ENCODE measurements at regions not wholly inside any gene's neighbourhood (a gene's known extent, or its start where the extent isn't known, plus 50 kb on each side); places are given as distances from the start of the nearest gene placed in this dataset.

GRCh38 chr4:18815081-18815778, 793.7 kb upstream of the LCORL start:
- no peak for DNase-seq

GRCh38 chr4:18813771-18814170, 792.2 kb upstream of the LCORL start:
- no peak for DNase-seq

GRCh38 chr4:18813055-18813454, 791.5 kb upstream of the LCORL start:
- no peak for DNase-seq

GRCh38 chr4:18803781-18804180, 782.2 kb upstream of the LCORL start:
- DNase-seq: no peak

- DNase-seq: no peak
Observed at GRCh38 chr4:18798123-18798522, 776.6 kb upstream of the LCORL start.

GRCh38 chr4:18795794-18796193, 774.2 kb upstream of the LCORL start:
- DNase-seq: no peak

- DNase-seq: no peak
Observed at GRCh38 chr4:18777190-18777930, 755.8 kb upstream of the LCORL start.

- no peak for DNase-seq
Observed at GRCh38 chr4:18767921-18768320, 746.4 kb upstream of the LCORL start.

GRCh38 chr4:18756671-18757070, 735.1 kb upstream of the LCORL start:
- DNase-seq: no peak

- no peak for DNase-seq
Observed at GRCh38 chr4:18754180-18754579, 732.6 kb upstream of the LCORL start.

- no peak for DNase-seq
Observed at GRCh38 chr4:18751083-18751482, 729.5 kb upstream of the LCORL start.

- DNase-seq: no peak
Observed at GRCh38 chr4:18749391-18749790, 727.8 kb upstream of the LCORL start.

- no peak for DNase-seq
Observed at GRCh38 chr4:18736551-18736950, 715.0 kb upstream of the LCORL start.

- no peak for DNase-seq
Observed at GRCh38 chr4:18735740-18736268, 714.2 kb upstream of the LCORL start.

- DNase-seq: no peak
Observed at GRCh38 chr4:18734405-18734804, 712.9 kb upstream of the LCORL start.

- no peak for DNase-seq
Observed at GRCh38 chr4:18733961-18734360, 712.4 kb upstream of the LCORL start.

- DNase-seq: no peak
Observed at GRCh38 chr4:18722748-18723191, 701.2 kb upstream of the LCORL start.

GRCh38 chr4:18698119-18698883, 676.7 kb upstream of the LCORL start:
- DNase-seq: no peak

GRCh38 chr4:18695733-18696527, 674.4 kb upstream of the LCORL start:
- DNase-seq: no peak

GRCh38 chr4:18691431-18692200, 670.1 kb upstream of the LCORL start:
- DNase-seq: no peak

GRCh38 chr4:18690291-18690955, 668.9 kb upstream of the LCORL start:
- DNase-seq: no peak

Measured in stimulated activated CD4-positive, alpha-beta T cell treated with anti-CD3 and anti-CD28 coated beads, Interleukin-4, amount 100 ng/mL, for 4 hours (primary cell).